OCI-LY7 (cell line): ENCODE measurements at regions not wholly inside any gene's neighbourhood (a gene's known extent, or its start where the extent isn't known, plus 50 kb on each side); places are given as distances from the start of the nearest gene placed in this dataset.

Source experiments
- CTCF ChIP-seq: fragments of 200-600 bp; sonication (generic); conservative IDR thresholded peaks from 2 replicates; pipeline ENCODE4 v1.5.1; 2014; ENCODE audit warnings: mild to moderate bottlenecking, antibody characterized with exemption, low read length, moderate library complexity, mixed read lengths
- EZH2phosphoT487 ChIP-seq: fragments of 200-600 bp; sonication (generic); IDR thresholded peaks from 2 replicates; pipeline ENCODE4 v1.6.1; 2018; ENCODE audit warnings: low read depth, borderline replicate concordance, mild to moderate bottlenecking, mixed run types, antibody characterized with exemption, low read length, moderate library complexity, mixed read lengths

DNA sequence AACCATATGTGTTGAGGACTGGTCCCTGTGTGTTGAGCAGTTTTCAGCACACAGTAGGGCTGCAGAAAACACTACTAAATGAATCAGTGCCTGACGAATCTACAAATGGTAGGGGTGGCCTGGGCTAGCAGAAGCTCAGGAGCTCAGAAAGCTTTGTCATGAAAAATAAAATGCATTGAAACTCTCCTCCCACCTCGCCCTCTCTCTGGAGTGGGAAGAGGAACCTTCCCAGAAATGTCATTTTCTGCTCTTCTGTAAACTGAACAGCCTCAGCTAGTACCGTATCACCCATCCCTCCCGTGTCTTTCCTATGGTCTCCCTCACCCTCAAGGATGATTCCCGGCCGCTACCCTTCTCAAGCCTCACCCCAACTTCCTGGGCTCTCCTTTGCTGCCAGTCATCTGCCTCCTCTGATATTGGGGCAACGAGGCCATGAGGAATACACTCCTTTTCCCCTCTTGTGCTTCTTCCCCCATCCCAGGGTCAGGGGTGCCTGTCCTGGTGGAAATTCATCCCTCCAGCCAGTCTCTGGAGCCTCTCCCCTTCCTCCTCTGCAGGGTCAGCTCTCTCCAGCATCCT lies 734.5 kb downstream of the PTPRU start:
- TF ChIP-seq CTCF (no peak), EZH2phosphoT487 (no peak)
